ENCODE measurements at regions not wholly inside any gene's neighbourhood (a gene's known extent, or its start where the extent isn't known, plus 50 kb on each side); places are given as distances from the start of the nearest gene placed in this dataset.

DNA sequence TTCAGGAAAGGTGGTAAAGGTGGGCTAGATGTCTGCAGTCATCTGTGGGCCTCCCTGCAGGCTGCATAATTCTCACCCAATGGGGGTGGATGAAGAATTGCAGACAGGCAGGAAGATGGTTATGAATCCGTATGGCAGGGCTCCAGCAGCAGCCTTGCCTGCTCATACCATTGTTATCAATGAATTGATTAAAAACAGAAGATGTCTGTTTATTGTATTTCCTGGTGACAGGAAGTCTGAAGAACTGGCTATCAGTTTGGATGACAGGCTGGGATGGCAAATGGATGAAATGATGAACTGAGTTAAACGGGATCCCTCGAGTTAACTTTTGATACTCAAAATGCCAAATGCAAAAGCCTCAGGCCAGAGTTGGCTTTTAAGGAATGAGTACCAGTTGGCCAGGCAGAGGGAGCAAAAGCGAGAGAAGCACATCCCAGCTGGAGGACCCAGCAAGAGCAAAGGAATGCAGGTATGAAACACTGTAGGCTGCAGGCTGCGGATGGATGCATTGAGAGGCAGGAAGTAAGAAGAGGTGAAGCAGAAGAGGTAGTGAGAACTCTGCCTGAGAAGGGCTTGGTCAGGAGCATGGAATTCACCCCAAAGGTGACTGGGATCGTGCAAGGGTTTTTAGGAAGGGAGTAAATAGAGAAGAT is 550.0 kb upstream of the TBX3 start:
- in situ Hi-C loops (cut with MboI) = no loop called here
- Histone ChIP-seq H3K4me1 (replicated peaks in 1 of 2; ENCODE audit: control insufficient read depth in 2 of 2, insufficient read depth in 2 of 2, low read length in 2 of 2) (no peaks in the 10 kb centered on the region), H3K4me3 (no peak overlapping the region), H4K20me1 (replicated peaks; ENCODE audit: control insufficient read depth, insufficient read depth, low read length) (no peaks in the 10 kb centered on the region), H3K27ac (ENCODE audit: extremely low read depth, low read depth, low read length) (no peak overlapping the region), H3K9me1 (ENCODE audit: control insufficient read depth, insufficient read depth, low read length) (no peaks in the 10 kb centered on the region), H3K9ac (ENCODE audit: insufficient read depth in 1 of 2, low read depth in 2 of 2, low read length in 2 of 2) (no peak overlapping the region), H3K36me3 (ENCODE audit: control insufficient read depth, insufficient read depth, low read length) (no peaks in the 10 kb centered on the region), H3K9me3 (replicated peaks; ENCODE audit: control insufficient read depth, insufficient read depth, low read depth, low read length) (no peaks in the 10 kb centered on the region), H3K27me3 (ENCODE audit: control insufficient read depth in 2 of 2, insufficient read depth in 2 of 2, low read length in 2 of 2) (no peaks in the 10 kb centered on the region; a peak in 2 of 5 replicates), H3K79me2 (ENCODE audit: control insufficient read depth, insufficient read depth, low read length) (no peaks in the 10 kb centered on the region), H3K4me2 (ENCODE audit: insufficient read depth, low read length) (no peak overlapping the region), H2AFZ (ENCODE audit: low read depth, low read length) (no peak overlapping the region)
- TF ChIP-seq ZKSCAN3 (CRISPR knock-in tag; IDR thresholded peaks at IDR 0.05) (no peak), HNRNPL (IDR thresholded peaks at IDR 0.05; ENCODE audit: low read depth, low read length) (no peak), PHF20 (IDR thresholded peaks at IDR 0.05; ENCODE audit: partially characterized antibody) (no peak)
- TF ChIP-seq, protein P1, sequence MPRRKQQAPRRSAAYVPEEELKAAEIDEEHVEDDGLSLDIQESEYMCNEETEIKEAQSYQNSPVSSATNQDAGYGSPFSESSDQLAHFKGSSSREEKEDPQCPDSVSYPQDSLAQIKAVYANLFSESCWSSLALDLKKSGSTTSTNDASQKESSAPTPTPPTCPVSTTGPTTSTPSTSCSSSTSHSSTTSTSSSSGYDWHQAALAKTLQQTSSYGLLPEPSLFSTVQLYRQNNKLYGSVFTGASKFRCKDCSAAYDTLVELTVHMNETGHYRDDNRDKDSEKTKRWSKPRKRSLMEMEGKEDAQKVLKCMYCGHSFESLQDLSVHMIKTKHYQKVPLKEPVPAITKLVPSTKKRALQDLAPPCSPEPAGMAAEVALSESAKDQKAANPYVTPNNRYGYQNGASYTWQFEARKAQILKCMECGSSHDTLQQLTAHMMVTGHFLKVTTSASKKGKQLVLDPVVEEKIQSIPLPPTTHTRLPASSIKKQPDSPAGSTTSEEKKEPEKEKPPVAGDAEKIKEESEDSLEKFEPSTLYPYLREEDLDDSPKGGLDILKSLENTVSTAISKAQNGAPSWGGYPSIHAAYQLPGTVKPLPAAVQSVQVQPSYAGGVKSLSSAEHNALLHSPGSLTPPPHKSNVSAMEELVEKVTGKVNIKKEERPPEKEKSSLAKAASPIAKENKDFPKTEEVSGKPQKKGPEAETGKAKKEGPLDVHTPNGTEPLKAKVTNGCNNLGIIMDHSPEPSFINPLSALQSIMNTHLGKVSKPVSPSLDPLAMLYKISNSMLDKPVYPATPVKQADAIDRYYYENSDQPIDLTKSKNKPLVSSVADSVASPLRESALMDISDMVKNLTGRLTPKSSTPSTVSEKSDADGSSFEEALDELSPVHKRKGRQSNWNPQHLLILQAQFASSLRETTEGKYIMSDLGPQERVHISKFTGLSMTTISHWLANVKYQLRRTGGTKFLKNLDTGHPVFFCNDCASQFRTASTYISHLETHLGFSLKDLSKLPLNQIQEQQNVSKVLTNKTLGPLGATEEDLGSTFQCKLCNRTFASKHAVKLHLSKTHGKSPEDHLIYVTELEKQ (CRISPR knock-in tag; IDR thresholded peaks at IDR 0.05) = no peak
- BruUV-seq (replicated peaks) = no TSS peak
- DNase-seq (ENCODE audit: extremely low read depth in 1 of 4, low spot score in 3 of 4) = no peak
- no peak for FAIRE-seq
- intact Hi-C loops (cut with micrococcal nuclease) = no loop called here
- 0% methylated on average over 6 of the region's 6 CpGs for WGBS (ENCODE audit: insufficient coverage, low coverage, missing lambda C conversion rate)
- ChIA-PET POLR2A (no interaction called here), CTCF (ENCODE audit: low intra/inter-chr PET ratio) (no interaction called here)
- ATAC-seq = no peak

Measured in K562 (cell line).